HepG2 (cell line): ENCODE measurements at regions not wholly inside any gene's neighbourhood (a gene's known extent, or its start where the extent isn't known, plus 50 kb on each side); places are given as distances from the start of the nearest gene placed in this dataset.

ENCODE experiments used
- ATAC-seq: fragments of 200-7000 bp; cut with Tn5 transposase; 3 replicates; pipeline ENCODE4 v1.9.1; 2020; ENCODE audit warnings: mild to moderate bottlenecking, moderate library complexity
- BruUV-seq: library from RNA; stranded (reverse); fragments of 400-500 nt; replicated peaks from 2 replicates; lab custom pipeline; 2021; lab: Mats Ljungman, UMichigan
- CTCF ChIA-PET: fragments of 300-600 bp; formaldehyde crosslinking; extraction: SDS; loops from one replicate; lab custom pipeline; 2021; ENCODE audit warnings: low total read pairs, inconsistent platforms, low intra/inter-chr PET ratio; lab: Yijun Ruan, JAX
- POLR2A ChIA-PET: fragments of 350-600 bp; sonication (Branson Sonifier 250); formaldehyde crosslinking; loops from one replicate; lab custom pipeline; 2020; ENCODE audit warnings: antibody characterized with exemption, inconsistent platforms; lab: Yijun Ruan, JAX
- DNase-seq: peaks from one replicate; pipeline ENCODE4 v3.0.0-alpha.2; 2015; ENCODE audit warnings: low spot score
- FAIRE-seq: peaks from 3 replicates; lab custom pipeline; 2011; peaks lifted over from hg19 to GRCh38; lab: Jason Lieb, UNC
- H2AFZ ChIP-seq: one replicate; pipeline ENCODE4 v1.6.1; 2011; ENCODE audit warnings: low read length, inconsistent platforms
- H3K27ac ChIP-seq: fragments of 300-600 bp; 3 replicates; pipeline ENCODE4 v1.8.0; 2011; ENCODE audit warnings: mixed run types, mild to moderate bottlenecking, mixed read lengths, low read length, inconsistent platforms; ENCODE audit not compliant: insufficient read depth; ENCODE audit errors: extremely low read length
- H3K27me3 ChIP-seq, 2 experiments: fragments of 200-600 bp in 1 of 2; 2 replicates in 1 of 2; 3 replicates in 1 of 2; pipeline versions ENCODE4 v1.6.0 to v1.8.0; 2011; ENCODE audit warnings: low read length in 2 of 2, mild to moderate bottlenecking in 2 of 2, moderate library complexity in 2 of 2, inconsistent platforms in 1 of 2; ENCODE audit not compliant: insufficient read depth in 2 of 2, control insufficient read depth in 1 of 2
- H3K36me3 ChIP-seq, 2 experiments: fragments of 200-600 bp in 1 of 2; replicated peaks in 1 of 2; 2 replicates in 1 of 2; 3 replicates in 1 of 2; pipeline versions ENCODE4 v1.5.1 to v1.8.0; 2011; ENCODE audit warnings: low read length in 2 of 2, inconsistent platforms in 1 of 2; ENCODE audit not compliant: insufficient read depth in 2 of 2, control insufficient read depth in 1 of 2
- H3K4me1 ChIP-seq: 2 replicates; pipeline ENCODE4 v1.5.1; 2012; ENCODE audit warnings: low read length, inconsistent platforms; ENCODE audit not compliant: insufficient read depth
- H3K4me2 ChIP-seq: 2 replicates; pipeline ENCODE4 v1.6.0; 2011; ENCODE audit warnings: low read depth, low read length, inconsistent platforms
- H3K4me3 ChIP-seq, 3 experiments: fragments of 200-600 bp in 1 of 3; sonication (generic), shearing (Covaris generic) in 1 of 3; replicated peaks in 1 of 3; 2 replicates each; pipeline ENCODE4 v1.5.1; 2011 to 2016; ENCODE audit warnings: low read length in 3 of 3, inconsistent platforms in 2 of 3, low read depth in 2 of 3, mild to moderate bottlenecking in 2 of 3, control low read depth in 1 of 3, mixed read lengths in 1 of 3; ENCODE audit not compliant: insufficient read depth in 1 of 3
- H3K79me2 ChIP-seq: one replicate; pipeline ENCODE4 v1.6.1; 2011; ENCODE audit warnings: low read length, inconsistent platforms; ENCODE audit not compliant: insufficient read depth
- H3K9ac ChIP-seq: 2 replicates; pipeline ENCODE4 v1.6.0; 2011; ENCODE audit warnings: mild to moderate bottlenecking, low read depth, low read length, inconsistent platforms; ENCODE audit not compliant: insufficient read depth
- H3K9me3 ChIP-seq: 2 replicates; pipeline ENCODE4 v1.5.1; 2012; ENCODE audit warnings: mild to moderate bottlenecking, low read length
- H4K20me1 ChIP-seq: 2 replicates; pipeline ENCODE4 v1.6.0; 2011; ENCODE audit warnings: inconsistent platforms, mild to moderate bottlenecking, low read length, moderate library complexity; ENCODE audit not compliant: insufficient read depth
- ARHGAP35 ChIP-seq: sonication (generic); formaldehyde crosslinking; IDR thresholded peaks from 2 replicates; pipeline ENCODE4 v1.9.0; 2022; ENCODE audit warnings: mild to moderate bottlenecking, inconsistent platforms, moderate library complexity, missing genetic modification reagents, borderline replicate concordance
- CENPT ChIP-seq: sonication (generic); formaldehyde crosslinking; IDR thresholded peaks from 2 replicates; pipeline ENCODE4 v1.8.0; 2022; ENCODE audit warnings: low read depth, mild to moderate bottlenecking, moderate library complexity, missing genetic modification reagents
- FLYWCH1 ChIP-seq: sonication (generic); formaldehyde crosslinking; IDR thresholded peaks from 2 replicates; pipeline ENCODE4 v1.8.1; 2023; ENCODE audit warnings: mild to moderate bottlenecking, missing genetic modification reagents
- POGZ ChIP-seq: sonication (generic); formaldehyde crosslinking; IDR thresholded peaks from 2 replicates; pipeline ENCODE4 v1.4.0; 2020; ENCODE audit warnings: mild to moderate bottlenecking, missing genetic modification reagents
- POLR2G ChIP-seq: fragments of 200-400 bp; formaldehyde crosslinking; IDR thresholded peaks from 2 replicates; pipeline ENCODE4 v1.6.1; 2018; ENCODE audit warnings: mild to moderate bottlenecking, low read depth, low read length, moderate library complexity
- SRSF4 ChIP-seq: fragments of 200-400 bp; formaldehyde crosslinking; IDR thresholded peaks from one replicate; pipeline ENCODE4 v1.6.1; 2018; ENCODE audit warnings: mild to moderate bottlenecking, low read depth, low read length, moderate library complexity; ENCODE audit not compliant: poor library complexity, severe bottlenecking
- ZNF251 ChIP-seq: sonication (generic); formaldehyde crosslinking; IDR thresholded peaks from 2 replicates; pipeline ENCODE4 v1.9.0; 2021; ENCODE audit warnings: mild to moderate bottlenecking, missing genetic modification reagents
- ZSCAN20 ChIP-seq: sonication (generic); formaldehyde crosslinking; IDR thresholded peaks from 2 replicates; pipeline ENCODE4 v1.4.0; 2020; ENCODE audit warnings: missing genetic modification reagents, mild to moderate bottlenecking, borderline replicate concordance
- WGBS: methylation state at CpG from one replicate; pipeline ENCODE4 v1.1.6; 2017; ENCODE audit warnings: low lambda C conversion rate; 5-methylcytosine and 5-hydroxymethylcytosine counted together
- in situ Hi-C: cut with HindIII; loops from 2 replicates; pipeline ENCODE4 v1.10.0; 2017; ENCODE audit warnings: low pct_unique_long_range_greater_than_20kb; ENCODE audit not compliant: extremely low pct_ligation_motif_present
- intact Hi-C: fragments of 100-400 bp; cut with micrococcal nuclease; formaldehyde crosslinking; loops from one replicate; pipeline ENCODE4 v1.10.0; 2022; ENCODE audit not compliant: unreplicated experiment
- TF ChIP-seq, protein P1 (sequence below): sonication (generic); formaldehyde crosslinking; IDR thresholded peaks from 2 replicates; pipeline ENCODE4 v1.9.0; 2021; ENCODE audit warnings: missing genetic modification reagents, borderline replicate concordance
- TF ChIP-seq, protein P2 (sequence below): IDR thresholded peaks from 2 replicates; pipeline ENCODE4 v1.6.1; 2016; ENCODE audit warnings: mild to moderate bottlenecking, missing biosample characterization, missing genetic modification reagents
- TF ChIP-seq, protein P3 (sequence below): sonication (generic); formaldehyde crosslinking; IDR thresholded peaks from 2 replicates; pipeline ENCODE4 v1.4.0; 2020; ENCODE audit warnings: mild to moderate bottlenecking, missing genetic modification reagents

DNA sequence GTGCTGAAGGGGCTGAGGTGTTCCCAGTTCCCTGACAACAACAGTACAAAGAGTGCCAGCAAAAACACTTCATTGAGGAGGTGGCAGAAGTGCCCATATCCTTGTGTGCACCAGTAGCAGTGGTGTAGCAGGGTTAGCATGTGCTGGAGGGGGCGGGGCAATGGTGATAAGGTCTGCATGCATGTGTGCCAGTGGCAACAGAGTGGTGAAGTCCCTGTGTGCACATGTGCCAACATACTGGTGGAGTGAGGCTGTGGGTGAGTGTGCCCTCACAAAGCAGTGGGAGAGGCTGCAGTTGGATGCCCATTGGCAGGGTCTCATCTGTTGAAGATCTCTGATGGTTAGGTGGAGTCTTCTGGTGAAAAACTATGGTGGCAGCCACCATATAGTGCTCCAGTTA, 994.6 kb downstream of the PCDH19 start:
- no peak overlapping the region for H2AFZ ChIP-seq
- POLR2A ChIA-PET, result no interaction called here
- in situ Hi-C loops, result no loop called here
- CTCF ChIA-PET, result no interaction called here
- no peak for ATAC-seq
- no TSS peak for BruUV-seq
- DNase-seq, result no peak
- no peak overlapping the region for H3K4me3 ChIP-seq
- no peaks in the 10 kb centered on the region for H4K20me1 ChIP-seq
- no peak overlapping the region for H3K27ac ChIP-seq
- H3K79me2 ChIP-seq, result no peaks in the 10 kb centered on the region
- H3K9ac ChIP-seq, result no peak overlapping the region
- WGBS, result no CpG with 5 or more reads among the region's 1 CpG
- H3K4me2 ChIP-seq, result no peak overlapping the region
- TF ChIP-seq FLYWCH1 (CRISPR knock-in tag), result no peak
- TF ChIP-seq, protein P1, sequence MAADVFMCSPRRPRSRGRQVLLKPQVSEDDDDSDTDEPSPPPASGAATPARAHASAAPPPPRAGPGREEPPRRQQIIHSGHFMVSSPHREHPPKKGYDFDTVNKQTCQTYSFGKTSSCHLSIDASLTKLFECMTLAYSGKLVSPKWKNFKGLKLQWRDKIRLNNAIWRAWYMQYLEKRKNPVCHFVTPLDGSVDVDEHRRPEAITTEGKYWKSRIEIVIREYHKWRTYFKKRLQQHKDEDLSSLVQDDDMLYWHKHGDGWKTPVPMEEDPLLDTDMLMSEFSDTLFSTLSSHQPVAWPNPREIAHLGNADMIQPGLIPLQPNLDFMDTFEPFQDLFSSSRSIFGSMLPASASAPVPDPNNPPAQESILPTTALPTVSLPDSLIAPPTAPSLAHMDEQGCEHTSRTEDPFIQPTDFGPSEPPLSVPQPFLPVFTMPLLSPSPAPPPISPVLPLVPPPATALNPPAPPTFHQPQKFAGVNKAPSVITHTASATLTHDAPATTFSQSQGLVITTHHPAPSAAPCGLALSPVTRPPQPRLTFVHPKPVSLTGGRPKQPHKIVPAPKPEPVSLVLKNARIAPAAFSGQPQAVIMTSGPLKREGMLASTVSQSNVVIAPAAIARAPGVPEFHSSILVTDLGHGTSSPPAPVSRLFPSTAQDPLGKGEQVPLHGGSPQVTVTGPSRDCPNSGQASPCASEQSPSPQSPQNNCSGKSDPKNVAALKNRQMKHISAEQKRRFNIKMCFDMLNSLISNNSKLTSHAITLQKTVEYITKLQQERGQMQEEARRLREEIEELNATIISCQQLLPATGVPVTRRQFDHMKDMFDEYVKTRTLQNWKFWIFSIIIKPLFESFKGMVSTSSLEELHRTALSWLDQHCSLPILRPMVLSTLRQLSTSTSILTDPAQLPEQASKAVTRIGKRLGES (CRISPR knock-in tag), result no peak
- TF ChIP-seq ZNF251, result no peak
- no peak for TF ChIP-seq ZSCAN20 (CRISPR knock-in tag)
- TF ChIP-seq POGZ (CRISPR knock-in tag), result no peak
- TF ChIP-seq POLR2G, result no peak
- TF ChIP-seq CENPT (CRISPR knock-in tag), result no peak
- TF ChIP-seq SRSF4, result no peak
- no peak for TF ChIP-seq ARHGAP35 (CRISPR knock-in tag)
- TF ChIP-seq, protein P2, sequence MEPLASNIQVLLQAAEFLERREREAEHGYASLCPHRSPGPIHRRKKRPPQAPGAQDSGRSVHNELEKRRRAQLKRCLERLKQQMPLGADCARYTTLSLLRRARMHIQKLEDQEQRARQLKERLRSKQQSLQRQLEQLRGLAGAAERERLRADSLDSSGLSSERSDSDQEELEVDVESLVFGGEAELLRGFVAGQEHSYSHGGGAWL (CRISPR knock-in tag), result no peak
- TF ChIP-seq, protein P3, sequence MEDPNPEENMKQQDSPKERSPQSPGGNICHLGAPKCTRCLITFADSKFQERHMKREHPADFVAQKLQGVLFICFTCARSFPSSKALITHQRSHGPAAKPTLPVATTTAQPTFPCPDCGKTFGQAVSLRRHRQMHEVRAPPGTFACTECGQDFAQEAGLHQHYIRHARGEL (CRISPR knock-in tag), result no peak
- no peaks in the 10 kb centered on the region for H3K4me1 ChIP-seq
- H3K36me3 ChIP-seq, result no peaks in the 10 kb centered on the region
- no peaks in the 10 kb centered on the region for H3K27me3 ChIP-seq
- no peaks in the 10 kb centered on the region for H3K9me3 ChIP-seq
- FAIRE-seq, result no peak
- intact Hi-C loops, result no loop called here
